ENCODE measurements at regions not wholly inside any gene's neighbourhood (a gene's known extent, or its start where the extent isn't known, plus 50 kb on each side); places are given as distances from the start of the nearest gene placed in this dataset.

DNA sequence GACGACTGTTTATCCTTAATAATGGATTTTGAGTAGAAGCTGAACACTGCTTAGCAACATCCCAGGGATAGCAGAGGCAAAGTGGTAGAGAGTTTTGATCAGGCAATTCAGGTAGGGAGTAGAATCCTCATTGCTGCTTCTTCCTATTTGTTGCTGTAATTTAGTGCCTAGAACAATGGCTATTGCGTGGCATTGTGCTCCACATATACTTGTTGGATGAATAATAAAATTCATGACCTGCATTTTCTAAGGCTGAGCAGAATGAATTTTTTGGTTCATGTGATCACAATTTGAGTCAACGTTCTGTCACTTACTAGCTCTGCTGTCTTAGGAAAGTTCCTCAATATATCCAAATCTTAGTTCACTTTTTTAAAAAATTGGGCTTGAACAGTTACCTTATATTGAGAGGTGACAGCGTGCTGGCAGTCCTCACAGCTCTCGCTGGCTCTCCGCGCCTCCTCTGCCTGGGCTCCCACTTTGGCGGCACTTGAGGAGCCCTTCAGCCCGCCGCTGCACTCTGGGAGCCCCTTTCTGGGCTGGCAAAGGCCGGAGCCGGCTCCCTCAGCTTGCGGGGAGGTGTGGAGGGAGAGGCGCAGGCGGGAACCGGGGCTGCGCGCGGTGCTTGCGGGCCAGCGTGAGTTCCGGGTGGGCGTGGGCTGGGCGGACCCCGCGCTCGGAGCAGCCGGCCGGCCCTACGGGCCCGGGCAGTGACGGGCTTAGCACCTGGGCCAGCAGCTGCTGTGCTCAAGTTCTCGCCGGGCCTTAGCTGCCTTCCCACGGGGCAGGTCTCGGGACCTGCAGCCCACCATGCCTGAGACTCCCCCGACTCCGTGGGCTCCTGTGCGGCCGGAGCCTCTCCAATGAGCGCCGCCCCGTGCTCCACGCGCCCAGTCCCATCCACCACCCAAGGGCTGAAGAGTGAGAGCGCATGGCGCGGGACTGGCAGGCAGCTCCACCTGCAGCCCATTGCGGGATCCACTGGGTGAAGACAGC, 350.6 kb downstream of the ETS1 start (continued):
- TF ChIP-seq IRF4 (IDR thresholded peaks at IDR 0.05; ENCODE audit: low read depth, low read length) (no peak), IKZF1 (conservative IDR thresholded peaks at IDR 0.05) (no peak), ZNF384 (IDR thresholded peaks at IDR 0.05; ENCODE audit: borderline replicate concordance, low read depth, low read length) (no peak), SIN3A (IDR thresholded peaks at IDR 0.05; ENCODE audit: low read depth, low read length) (no peak), POU2F2 (IDR thresholded peaks at IDR 0.05; ENCODE audit: borderline replicate concordance, low read depth, low read length) (no peak), STAT1 (conservative IDR thresholded peaks at IDR 0.05) (no peak)

DNA sequence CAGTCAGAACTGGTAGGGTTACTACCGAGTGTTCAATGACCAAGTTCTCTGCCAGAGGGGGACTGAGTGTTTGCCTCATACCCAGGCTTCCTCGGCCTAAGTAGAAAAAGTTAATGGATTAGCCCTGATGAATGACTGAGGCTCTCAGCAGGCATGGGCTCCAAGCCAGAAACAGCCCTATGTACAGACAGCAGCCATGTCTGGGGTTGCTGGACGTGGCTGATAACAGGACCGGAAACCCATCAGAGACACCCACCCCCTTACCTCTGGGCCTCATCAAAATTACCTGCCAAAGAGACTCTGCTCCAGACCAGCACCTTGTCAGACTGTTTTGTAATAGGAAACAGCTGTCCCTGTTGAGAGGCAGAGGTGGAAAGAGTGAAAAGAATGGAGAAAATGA, 351.4 kb downstream of the ETS1 start:
- no peak overlapping the region for H3K9ac ChIP-seq (ENCODE audit: control insufficient read depth, insufficient read depth, low read length)
- no peaks in the 10 kb centered on the region for H4K20me1 ChIP-seq (ENCODE audit: control insufficient read depth, insufficient read depth)
- H3K27ac ChIP-seq (ENCODE audit: control insufficient read depth, insufficient read depth) = no peak overlapping the region
- peaks cover 0 to 2% of the 10 kb centered on the region in 2 experiments; a peak in 1 of 4 replicates for H3K27me3 ChIP-seq (replicated peaks in 1 of 2; ENCODE audit: control insufficient read depth in 2 of 2, insufficient read depth in 2 of 2, low read length in 1 of 2)
- intact Hi-C loops (cut with micrococcal nuclease; ENCODE audit: unreplicated experiment) = no loop called here
- CTCF ChIA-PET = interaction anchor here (1.2 kb wide), 1 partner anchor 78 kb away, joined by 3 read pairs; no protein-coding TSS in a partner anchor
- H3K4me3 ChIP-seq = no peak overlapping the region
- no peak; the same call in 2 of the 3 replicates for ATAC-seq
- H3K36me3 ChIP-seq (ENCODE audit: control insufficient read depth in 2 of 2, insufficient read depth in 2 of 2, low read length in 1 of 2) = no peaks in the 10 kb centered on the region
- WGBS (ENCODE audit: insufficient coverage, insufficient replicate concordance, low lambda C conversion rate, missing lambda C conversion rate) = 38% methylated on average over 4 of the region's 4 CpGs
- no peaks in the 10 kb centered on the region for H3K9me3 ChIP-seq (replicated peaks; ENCODE audit: control insufficient read depth, insufficient read depth, low read length)
- RAD21 ChIA-PET (ENCODE audit: unreplicated experiment) = no interaction called here
- H2AFZ ChIP-seq (ENCODE audit: control insufficient read depth, low read depth, low read length) = no peak overlapping the region
- no TSS peak for BruUV-seq (replicated peaks)
- DNase-seq (ENCODE audit: low read depth, low spot score) = no peak
- in situ Hi-C loops (cut with MboI) = no loop called here
- no peak overlapping the region for H3K4me2 ChIP-seq (ENCODE audit: control insufficient read depth, insufficient read depth)
- FAIRE-seq = no peak
- SMC1A ChIA-PET (ENCODE audit: uncharacterized antibody, unreplicated experiment) = no interaction called here
- POLR2A ChIA-PET = no interaction called here
- no peaks in the 10 kb centered on the region for H3K4me1 ChIP-seq (ENCODE audit: control insufficient read depth, insufficient read depth, low read length)
- TF ChIP-seq ASH2L (IDR thresholded peaks at IDR 0.05; ENCODE audit: borderline replicate concordance, low read depth) (no peak), RB1 (IDR thresholded peaks at IDR 0.05; ENCODE audit: borderline replicate concordance) (no peak), SREBF1 (IDR thresholded peaks at IDR 0.05; ENCODE audit: low read length) (no peak), YY1 (IDR thresholded peaks at IDR 0.05; ENCODE audit: low read depth, low read length) (no peak), NR2C1 (IDR thresholded peaks at IDR 0.05) (no peak), RFX5 (IDR thresholded peaks at IDR 0.05; ENCODE audit: low read depth, low read length) (no peak), JUNB (IDR thresholded peaks at IDR 0.05) (no peak), SIN3A (IDR thresholded peaks at IDR 0.05; ENCODE audit: low read depth, low read length) (no peak), ESRRA (IDR thresholded peaks at IDR 0.05; ENCODE audit: low read length) (no peak), RAD21 (IDR thresholded peaks at IDR 0.05; ENCODE audit: insufficient read depth, low read depth, low read length) (no peak)
- TF ChIP-seq, protein P1, sequence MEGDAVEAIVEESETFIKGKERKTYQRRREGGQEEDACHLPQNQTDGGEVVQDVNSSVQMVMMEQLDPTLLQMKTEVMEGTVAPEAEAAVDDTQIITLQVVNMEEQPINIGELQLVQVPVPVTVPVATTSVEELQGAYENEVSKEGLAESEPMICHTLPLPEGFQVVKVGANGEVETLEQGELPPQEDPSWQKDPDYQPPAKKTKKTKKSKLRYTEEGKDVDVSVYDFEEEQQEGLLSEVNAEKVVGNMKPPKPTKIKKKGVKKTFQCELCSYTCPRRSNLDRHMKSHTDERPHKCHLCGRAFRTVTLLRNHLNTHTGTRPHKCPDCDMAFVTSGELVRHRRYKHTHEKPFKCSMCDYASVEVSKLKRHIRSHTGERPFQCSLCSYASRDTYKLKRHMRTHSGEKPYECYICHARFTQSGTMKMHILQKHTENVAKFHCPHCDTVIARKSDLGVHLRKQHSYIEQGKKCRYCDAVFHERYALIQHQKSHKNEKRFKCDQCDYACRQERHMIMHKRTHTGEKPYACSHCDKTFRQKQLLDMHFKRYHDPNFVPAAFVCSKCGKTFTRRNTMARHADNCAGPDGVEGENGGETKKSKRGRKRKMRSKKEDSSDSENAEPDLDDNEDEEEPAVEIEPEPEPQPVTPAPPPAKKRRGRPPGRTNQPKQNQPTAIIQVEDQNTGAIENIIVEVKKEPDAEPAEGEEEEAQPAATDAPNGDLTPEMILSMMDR (IDR thresholded peaks at IDR 0.05 in 2 of 3, conservative IDR thresholded peaks at IDR 0.05 in 1 of 3; ENCODE audit: control insufficient read depth in 2 of 3, extremely low read depth in 1 of 3, insufficient read depth in 1 of 3, low read depth in 3 of 3, low read length in 3 of 3) = no peak
- H3K79me2 ChIP-seq (ENCODE audit: control insufficient read depth, insufficient read depth, low read length) = no peaks in the 10 kb centered on the region

Data from GM12878 (cell line).